ENCODE measurements at regions not wholly inside any gene's neighbourhood (a gene's known extent, or its start where the extent isn't known, plus 50 kb on each side); places are given as distances from the start of the nearest gene placed in this dataset.

GRCh38 chr1:94707321-94708298 lies 112.5 kb upstream of the SLC44A3 start:
- TF ChIP-seq EZH2 (IDR thresholded peaks at IDR 0.05; ENCODE audit: insufficient read depth, poor library complexity, severe bottlenecking) (no peak), EZH2phosphoT487 (IDR thresholded peaks at IDR 0.05; ENCODE audit: insufficient read depth, low read depth) (no peak)
